OCI-LY1 (cell line): ENCODE measurements at regions not wholly inside any gene's neighbourhood (a gene's known extent, or its start where the extent isn't known, plus 50 kb on each side); places are given as distances from the start of the nearest gene placed in this dataset.

Experiments
- H2AFZ ChIP-seq: fragments of 200-600 bp; sonication (generic), shearing (Covaris generic); 2 replicates; pipeline ENCODE4 v1.6.0; 2014; ENCODE audit warnings: antibody characterized with exemption, mild to moderate bottlenecking, low read length
- H3F3A ChIP-seq: fragments of 200-600 bp; sonication (generic), shearing (Covaris generic); 2 replicates; pipeline ENCODE4 v1.6.0; 2014; ENCODE audit warnings: mild to moderate bottlenecking, antibody characterized with exemption, low read length, moderate library complexity; ENCODE audit not compliant: insufficient read depth
- H3K27ac ChIP-seq: fragments of 200-600 bp; sonication (generic); 2 replicates; pipeline ENCODE4 v1.5.1; 2014; ENCODE audit warnings: low read length, mixed run types, mild to moderate bottlenecking, low read depth; ENCODE audit not compliant: poor library complexity, severe bottlenecking
- H3K27me3 ChIP-seq: fragments of 200-600 bp; sonication (generic); 2 replicates; pipeline ENCODE4 v1.6.0; 2014; ENCODE audit warnings: antibody characterized with exemption, mild to moderate bottlenecking, low read length, moderate library complexity; ENCODE audit not compliant: insufficient read depth
- H3K36me3 ChIP-seq: fragments of 200-600 bp; sonication (generic); 2 replicates; pipeline ENCODE4 v1.6.1; 2014; ENCODE audit warnings: mild to moderate bottlenecking, antibody characterized with exemption, low read length, moderate library complexity, mixed read lengths; ENCODE audit not compliant: insufficient read depth
- H3K4me1 ChIP-seq: fragments of 200-600 bp; sonication (generic); 2 replicates; pipeline ENCODE4 v1.5.1; 2014; ENCODE audit warnings: mild to moderate bottlenecking, low read length, moderate library complexity; ENCODE audit not compliant: insufficient read depth, severe bottlenecking
- H3K4me2 ChIP-seq: fragments of 200-600 bp; sonication (generic), shearing (Covaris generic); 2 replicates; pipeline ENCODE4 v1.6.1; 2014; ENCODE audit warnings: low read length
- H3K4me3 ChIP-seq: fragments of 200-600 bp; sonication (generic); 2 replicates; pipeline ENCODE4 v1.5.1; 2014; ENCODE audit warnings: low read length, low read depth, mild to moderate bottlenecking, mixed read lengths; ENCODE audit not compliant: poor library complexity, severe bottlenecking
- H3K79me2 ChIP-seq: fragments of 200-600 bp; shearing (Covaris generic); 2 replicates; pipeline ENCODE4 v1.6.1; 2016; ENCODE audit warnings: mixed run types, low read length, mixed read lengths; ENCODE audit not compliant: insufficient read depth
- H3K9ac ChIP-seq: fragments of 200-600 bp; sonication (generic), shearing (Covaris generic); 2 replicates; pipeline ENCODE4 v1.6.1; 2014; ENCODE audit warnings: mild to moderate bottlenecking, low read length, mixed read lengths
- H3K9me2 ChIP-seq: fragments of 200-600 bp; sonication (generic), shearing (Covaris generic); 2 replicates; pipeline ENCODE4 v1.6.1; 2014; ENCODE audit warnings: low read depth, mild to moderate bottlenecking, low read length, mixed read lengths
- H3K9me3 ChIP-seq: fragments of 200-600 bp; shearing (Covaris generic); 2 replicates; pipeline ENCODE4 v1.6.1; 2014; ENCODE audit warnings: low read length, mixed read lengths
- H4K20me1 ChIP-seq: fragments of 200-600 bp; sonication (generic), shearing (Covaris generic); 2 replicates; pipeline ENCODE4 v1.6.0; 2016; ENCODE audit warnings: mild to moderate bottlenecking, low read length; ENCODE audit not compliant: insufficient read depth
- CTCF ChIP-seq: fragments of 200-600 bp; sonication (generic), shearing (Covaris generic); IDR thresholded peaks from 2 replicates; pipeline ENCODE4 v1.5.1; 2017; ENCODE audit warnings: mild to moderate bottlenecking, antibody characterized with exemption, low read length, moderate library complexity, mixed read lengths
- EZH2 ChIP-seq: fragments of 200-600 bp; sonication (generic), shearing (Covaris generic); IDR thresholded peaks from 2 replicates; pipeline ENCODE4 v1.8.0; 2017; ENCODE audit warnings: borderline replicate concordance, mixed run types, mild to moderate bottlenecking, antibody characterized with exemption, low read length, moderate library complexity, mixed read lengths

- Histone ChIP-seq H3K4me2 (no peak overlapping the region), H3K9me3 (no peaks in the 10 kb centered on the region), H2AFZ (no peak overlapping the region), H3K79me2 (no peaks in the 10 kb centered on the region), H4K20me1 (no peaks in the 10 kb centered on the region), H3F3A (no peaks in the 10 kb centered on the region), H3K9ac (no peak overlapping the region), H3K36me3 (no peaks in the 10 kb centered on the region), H3K4me1 (peaks cover 20% of the 10 kb centered on the region), H3K4me3 (no peak overlapping the region), H3K9me2 (no peaks in the 10 kb centered on the region), H3K27ac (no peak overlapping the region), H3K27me3 (no peaks in the 10 kb centered on the region)
- TF ChIP-seq EZH2: no peak
- no peak for TF ChIP-seq CTCF
Observed at GRCh38 chr2:187842315-187842714, 288.1 kb upstream of the TFPI start.

DNA sequence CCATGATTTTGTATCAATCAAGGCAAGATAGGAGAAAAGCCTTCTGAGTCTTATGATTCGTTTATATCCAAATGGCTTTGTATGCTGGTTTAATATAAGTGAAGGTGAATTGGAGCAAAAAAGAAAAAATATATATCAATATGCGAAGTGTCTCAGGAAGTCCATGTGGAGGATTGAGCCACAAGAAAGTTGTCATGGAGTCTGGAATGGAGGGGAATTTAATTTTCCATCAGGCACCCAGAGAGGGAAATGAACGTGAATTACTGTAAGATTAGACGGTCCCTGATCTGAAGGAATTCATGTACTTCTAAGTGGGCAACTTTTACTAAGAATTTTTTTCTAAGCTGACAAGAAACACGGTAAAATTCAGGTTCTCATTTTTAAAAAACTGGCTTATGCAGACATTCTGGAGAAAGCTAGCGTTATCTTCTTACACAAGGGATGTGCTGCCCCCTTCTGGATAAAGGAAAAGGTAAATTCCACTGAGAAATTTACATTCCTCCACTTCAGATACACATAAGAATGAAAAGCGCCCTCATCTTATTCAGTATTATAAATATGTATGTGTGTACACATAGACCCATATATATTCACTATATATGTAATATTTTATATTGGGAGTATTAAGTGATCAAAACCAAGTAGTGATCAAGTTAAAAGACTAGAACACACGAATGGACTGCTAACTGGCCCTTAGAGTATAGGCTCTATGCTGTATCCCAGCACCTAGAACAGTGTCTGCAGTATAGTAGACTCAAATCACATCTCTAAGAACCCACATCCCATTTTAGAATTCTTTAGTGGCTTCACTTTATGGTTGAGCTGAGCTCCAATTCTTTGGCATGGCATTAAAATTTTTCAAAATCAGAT lies 289.0 kb upstream of the TFPI start:
- no peak overlapping the region; the same call in 1 of the 2 replicates for H3K4me2 ChIP-seq

More for the DNA sequence above, 289.0 kb upstream of the TFPI start:
- Histone ChIP-seq H3K36me3 (no peaks in the 10 kb centered on the region), H3K9me2 (no peaks in the 10 kb centered on the region), H2AFZ (no peak overlapping the region), H3K4me1 (peaks cover 20% of the 10 kb centered on the region), H3K9me3 (no peaks in the 10 kb centered on the region), H4K20me1 (no peaks in the 10 kb centered on the region), H3K9ac (no peak overlapping the region), H3F3A (no peaks in the 10 kb centered on the region), H3K27ac (no peak overlapping the region), H3K27me3 (no peaks in the 10 kb centered on the region), H3K79me2 (no peaks in the 10 kb centered on the region), H3K4me3 (no peak overlapping the region)
- TF ChIP-seq CTCF: peak; percentile 54; the same call in 1 of the 2 replicates
- no peak for TF ChIP-seq EZH2
